Pancreas (tissue), 10 donors: ENCODE measurements at regions not wholly inside any gene's neighbourhood (a gene's known extent, or its start where the extent isn't known, plus 50 kb on each side); places are given as distances from the start of the nearest gene placed in this dataset.
"Not testable (repeated sequence)": the region's sequence is repeated elsewhere in the genome, so short reads cannot be mapped to it uniquely, and the experiment has no call there.

Experiments
- ATAC-seq, 4 donors: fragments of 200-7000 bp; cut with Tn5 transposase; one replicate each; pipeline versions ENCODE4 v1.8.0 to v1.9.1; 2020; ENCODE audit warnings: mild to moderate bottlenecking in 4 of 4, moderate library complexity in 4 of 4
- DNase-seq, 6 donors: peaks; one replicate each; pipeline ENCODE4 v3.0.0-alpha.2; 2020
- FAIRE-seq: peaks from 2 replicates; lab custom pipeline; 2012; peaks lifted over from hg19 to GRCh38; lab: Jason Lieb, UNC
- H3K27ac ChIP-seq, 4 donors: fragments of 200-600 bp; sonication (generic); 1 replicate in 3 of 4; 2 replicates in 1 of 4; pipeline versions ENCODE4 v1.5.0 to v1.8.0; 2020
- H3K27me3 ChIP-seq, 4 donors: fragments of 200-600 bp; one replicate each; pipeline ENCODE4 v1.8.0; 2021
- H3K36me3 ChIP-seq, 3 donors: fragments of 200-600 bp; sonication (generic) in 1 of 3; one replicate each; pipeline versions ENCODE4 v1.5.0 to v1.8.0; 2020 to 2021
- H3K4me1 ChIP-seq, 3 donors: fragments of 200-600 bp; one replicate each; pipeline ENCODE4 v1.8.0; 2021
- H3K4me3 ChIP-seq, 4 donors: fragments of 200-600 bp; sonication (generic) in 2 of 4; one replicate each; pipeline versions ENCODE4 v1.5.0 to v1.8.0; 2020 to 2021
- H3K9me3 ChIP-seq, 4 donors: fragments of 200-600 bp; one replicate each; pipeline ENCODE4 v1.8.0; 2021
- CTCF ChIP-seq, 4 donors: fragments of 200-600 bp; sonication (generic) in 3 of 4; IDR thresholded peaks; one replicate each; pipeline versions ENCODE4 v1.5.0 to v1.8.0; 2021; ENCODE audit warnings: antibody characterized with exemption in 4 of 4
- WGBS, 2 donors: extraction: QIAGEN DNeasy Blood & Tissue Kit; methylation state at CpG; one replicate each; pipeline ENCODE4 v1.1.7; 2013; 5-methylcytosine and 5-hydroxymethylcytosine counted together
- intact Hi-C, 3 donors: fragments of 100-400 bp; cut with DNase I; formaldehyde crosslinking; loops; one replicate each; pipeline versions ENCODE4 v1.11.1 to v1.14.2; 2022
- donor health status: healthy with polysubstance abuse.
- donor health status: DM: no; HTN: no; CAD: no; lungs with moderate emphysema.
- donor health status: DM: no; HTN: no; CAD: no.
- donor health status: control.
- donor health status: control.
- donor health status: Bipolar disorder and iron deficiency.
- donor health status: DM: yes; HTN: yes; CAD: no.
- donor health status: DM: no; HTN: no; CAD: no.
- donor health status: DM: no; HTN: no; CAD: no.
- donor health status: DM: yes; HTN: yes; CAD: no.

- no peak for DNase-seq
- FAIRE-seq, result no peak
- no peaks in the 10 kb centered on the region for H3K9me3 ChIP-seq
- no peak for ATAC-seq
- intact Hi-C loops, result no loop called here
- H3K27me3 ChIP-seq, result no peaks in the 10 kb centered on the region
- H3K4me1 ChIP-seq, result no peaks in the 10 kb centered on the region
- WGBS, 2 donors, result 38 to 45% methylated on average over 2 of the region's 2 CpGs
- TF ChIP-seq CTCF (IDR thresholded peaks at IDR 0.05), result no peak
- no peak overlapping the region for H3K27ac ChIP-seq
- no peaks in the 10 kb centered on the region for H3K36me3 ChIP-seq
- H3K4me3 ChIP-seq, result no peak overlapping the region
Observed at GRCh38 chr9:24879591-24879990, 333.9 kb upstream of the IZUMO3 start.

- H3K9me3 ChIP-seq, H3K4me1 ChIP-seq, ATAC-seq, H3K27ac ChIP-seq, FAIRE-seq, DNase-seq, H3K36me3 ChIP-seq, H3K27me3 ChIP-seq, intact Hi-C loops, H3K4me3 ChIP-seq: not testable (repeated sequence)
- 6 to 35% methylated on average over 1 of the region's 1 CpG for WGBS, 2 donors
Observed at GRCh38 chr9:24856601-24857000, 310.9 kb upstream of the IZUMO3 start.

- no peaks in the 10 kb centered on the region for H3K36me3 ChIP-seq
- TF ChIP-seq CTCF (IDR thresholded peaks at IDR 0.05), result no peak
- no peak overlapping the region for H3K4me3 ChIP-seq
- ATAC-seq, result no peak
- H3K27ac ChIP-seq, result no peak overlapping the region
- DNase-seq, result no peak
- no peaks in the 10 kb centered on the region for H3K4me1 ChIP-seq
- H3K9me3 ChIP-seq, result no peaks in the 10 kb centered on the region
- WGBS, 2 donors, result 43 to 52% methylated on average over 3 of the region's 3 CpGs
- intact Hi-C loops, result no loop called here
- H3K27me3 ChIP-seq, result no peaks in the 10 kb centered on the region
- FAIRE-seq, result no peak
Observed at GRCh38 chr9:24846248-24846912, 300.7 kb upstream of the IZUMO3 start.

- H3K4me3 ChIP-seq, result no peak overlapping the region
- no peak overlapping the region for H3K27ac ChIP-seq
- no peaks in the 10 kb centered on the region for H3K9me3 ChIP-seq
- H3K27me3 ChIP-seq, result no peaks in the 10 kb centered on the region
- 30 to 46% methylated on average over 2 of the region's 2 CpGs for WGBS, 2 donors
- DNase-seq (no peak), ATAC-seq (no peak), FAIRE-seq (no peak)
- H3K4me1 ChIP-seq, result no peaks in the 10 kb centered on the region
- intact Hi-C loops, result no loop called here
- no peaks in the 10 kb centered on the region for H3K36me3 ChIP-seq
- TF ChIP-seq CTCF (IDR thresholded peaks at IDR 0.05), result no peak
Observed at GRCh38 chr9:24844217-24844616, 298.5 kb upstream of the IZUMO3 start.

- Histone ChIP-seq H3K36me3 (no peaks in the 10 kb centered on the region), H3K9me3 (no peaks in the 10 kb centered on the region), H3K27ac (no peak overlapping the region), H3K27me3 (no peaks in the 10 kb centered on the region), H3K4me3 (no peak overlapping the region), H3K4me1 (no peaks in the 10 kb centered on the region)
- DNase-seq (no peak), ATAC-seq (no peak), FAIRE-seq (no peak)
- intact Hi-C loops, result no loop called here
- no peak for TF ChIP-seq CTCF (IDR thresholded peaks at IDR 0.05)
- 62 to 75% methylated on average over 4 of the region's 4 CpGs for WGBS, 2 donors
Observed at GRCh38 chr9:24841993-24842392, 296.3 kb upstream of the IZUMO3 start.
